Astrocyte (in vitro differentiated cells and primary cell): ENCODE measurements at regions not wholly inside any gene's neighbourhood (a gene's known extent, or its start where the extent isn't known, plus 50 kb on each side); places are given as distances from the start of the nearest gene placed in this dataset.
A peak's percentile ranks its signal among the peaks of the same experiment; 100 is the strongest.

Experiments
- DNase-seq: peaks from one replicate; pipeline ENCODE4 v3.0.0-alpha.2; 2010; ENCODE audit warnings: low read depth
- FAIRE-seq: peaks from 2 replicates; lab custom pipeline; 2011; peaks lifted over from hg19 to GRCh38; lab: Jason Lieb, UNC
- H2AFZ ChIP-seq: 2 replicates; pipeline ENCODE4 v1.6.0; 2012; ENCODE audit warnings: low read depth, low read length, inconsistent platforms
- H3K27ac ChIP-seq: 2 replicates; pipeline ENCODE4 v1.5.1; 2011; ENCODE audit warnings: low read depth, low read length, inconsistent platforms
- H3K27me3 ChIP-seq: 2 replicates; pipeline ENCODE4 v1.6.0; 2011; ENCODE audit warnings: low read length, inconsistent platforms; ENCODE audit not compliant: insufficient read depth
- H3K36me3 ChIP-seq: 2 replicates; pipeline ENCODE4 v1.5.1; 2011; ENCODE audit warnings: low read length, inconsistent platforms; ENCODE audit not compliant: insufficient read depth
- H3K4me1 ChIP-seq: 2 replicates; pipeline ENCODE4 v1.5.1; 2011; ENCODE audit warnings: low read length, inconsistent platforms; ENCODE audit not compliant: insufficient read depth
- H3K4me2 ChIP-seq: 2 replicates; pipeline ENCODE4 v1.6.0; 2012; ENCODE audit warnings: low read length, inconsistent platforms
- H3K4me3 ChIP-seq: 2 replicates; pipeline ENCODE4 v1.5.1; 2011; ENCODE audit warnings: low read depth, mild to moderate bottlenecking, low read length, inconsistent platforms; ENCODE audit not compliant: insufficient read depth
- H3K79me2 ChIP-seq: 2 replicates; pipeline ENCODE4 v1.6.0; 2012; ENCODE audit warnings: mild to moderate bottlenecking, low read length, inconsistent platforms; ENCODE audit not compliant: insufficient read depth
- H3K9ac ChIP-seq: 2 replicates; pipeline ENCODE4 v1.6.0; 2012; ENCODE audit warnings: mild to moderate bottlenecking, low read length, inconsistent platforms
- H3K9me3 ChIP-seq: 2 replicates; pipeline ENCODE4 v1.5.1; 2012; ENCODE audit warnings: low read depth, mild to moderate bottlenecking, low read length, inconsistent platforms; ENCODE audit not compliant: insufficient read depth
- H4K20me1 ChIP-seq: 2 replicates; pipeline ENCODE4 v1.6.0; 2012; ENCODE audit warnings: low read length, inconsistent platforms; ENCODE audit not compliant: insufficient read depth
- H3K27ac Mint-ChIP-seq: one replicate; pipeline ENCODE4 v1.8.0; 2021; ENCODE audit warnings: mild to moderate bottlenecking, mixed read lengths; ENCODE audit not compliant: unreplicated experiment
- H3K27me3 Mint-ChIP-seq: one replicate; pipeline ENCODE4 v1.8.0; 2021; ENCODE audit warnings: low read depth, mixed read lengths; ENCODE audit not compliant: unreplicated experiment
- H3K36me3 Mint-ChIP-seq: one replicate; pipeline ENCODE4 v1.8.0; 2021; ENCODE audit warnings: low read depth, mixed read lengths; ENCODE audit not compliant: unreplicated experiment
- H3K4me1 Mint-ChIP-seq: one replicate; pipeline ENCODE4 v1.8.0; 2021; ENCODE audit warnings: low read depth, mixed read lengths; ENCODE audit not compliant: unreplicated experiment
- H3K4me3 Mint-ChIP-seq: one replicate; pipeline ENCODE4 v1.8.0; 2021; ENCODE audit warnings: mild to moderate bottlenecking, moderate library complexity, mixed read lengths; ENCODE audit not compliant: unreplicated experiment
- H3K9me3 Mint-ChIP-seq: one replicate; pipeline ENCODE4 v1.8.0; 2021; ENCODE audit warnings: mild to moderate bottlenecking, mixed read lengths; ENCODE audit not compliant: unreplicated experiment
- CTCF ChIP-seq: IDR thresholded peaks from 2 replicates; pipeline ENCODE4 v1.5.1; 2011; ENCODE audit warnings: low read depth, mild to moderate bottlenecking, inconsistent platforms, low read length, moderate library complexity; ENCODE audit not compliant: insufficient read depth
- EZH2 ChIP-seq: IDR thresholded peaks from 2 replicates; pipeline ENCODE4 v1.6.1; 2012; ENCODE audit warnings: mild to moderate bottlenecking, low read length, inconsistent platforms; ENCODE audit not compliant: insufficient read depth

DNA sequence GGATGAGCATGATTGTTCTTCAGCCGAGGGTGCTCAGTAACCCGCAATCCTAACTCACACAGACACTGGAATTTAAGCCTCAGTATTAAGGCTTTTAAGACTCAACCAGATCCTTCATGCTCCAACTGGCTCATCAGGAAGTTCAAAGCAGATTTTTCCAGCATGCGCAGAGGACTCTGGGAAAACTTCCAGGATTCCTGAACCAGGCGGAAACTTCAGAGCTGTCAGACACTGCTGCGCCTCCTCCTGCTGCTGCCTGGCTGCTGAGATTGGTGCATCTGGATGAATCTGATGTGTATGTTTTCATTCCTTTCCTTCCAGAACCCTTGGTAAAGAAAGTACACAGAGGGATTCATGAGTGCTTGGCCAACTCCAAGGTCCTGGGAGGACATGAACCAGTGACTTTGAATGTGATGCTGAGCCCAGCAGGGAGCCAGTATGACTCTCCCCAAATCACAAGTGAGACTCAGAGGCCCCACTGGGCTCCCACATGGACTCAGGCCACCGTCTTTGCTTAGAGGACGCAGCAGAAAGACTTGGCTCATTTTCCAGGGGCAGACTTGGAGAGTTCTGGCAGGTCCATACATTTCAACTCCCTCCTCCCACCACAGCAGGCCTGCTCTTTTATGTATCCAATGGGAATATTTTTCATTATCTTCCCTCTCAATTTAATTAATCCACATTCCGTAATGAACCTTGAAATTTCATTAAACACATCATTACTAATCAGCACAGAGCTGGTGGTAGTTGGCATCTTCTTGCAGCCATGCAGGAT is 143.5 kb upstream of the HDAC4 start:
- Histone ChIP-seq H3K27me3 (no peaks in the 10 kb centered on the region), H3K9me3 (no peaks in the 10 kb centered on the region), H3K4me1 (no peaks in the 10 kb centered on the region), H3K27ac (no peak overlapping the region), H3K4me2 (no peak overlapping the region), H3K4me3 (no peak overlapping the region), H3K36me3 (no peaks in the 10 kb centered on the region), H4K20me1 (no peaks in the 10 kb centered on the region), H3K79me2 (no peaks in the 10 kb centered on the region), H2AFZ (no peak overlapping the region), H3K9ac (no peak overlapping the region)
- FAIRE-seq (no peak), DNase-seq (peak; percentile 7)
- TF ChIP-seq CTCF (no peak), EZH2 (no peak)
- H3K27me3 Mint-ChIP-seq, result peaks cover 54% of the 10 kb centered on the region
- no peak overlapping the region for H3K27ac Mint-ChIP-seq
- no peak overlapping the region for H3K4me3 Mint-ChIP-seq
- no peaks in the 10 kb centered on the region for H3K9me3 Mint-ChIP-seq
- H3K4me1 Mint-ChIP-seq, result no peaks in the 10 kb centered on the region
- H3K36me3 Mint-ChIP-seq, result no peaks in the 10 kb centered on the region

- Histone ChIP-seq H3K4me2 (no peak overlapping the region), H3K9me3 (no peaks in the 10 kb centered on the region), H3K4me1 (no peaks in the 10 kb centered on the region), H4K20me1 (no peaks in the 10 kb centered on the region), H3K36me3 (no peaks in the 10 kb centered on the region), H3K79me2 (no peaks in the 10 kb centered on the region), H3K27me3 (no peaks in the 10 kb centered on the region), H3K4me3 (no peak overlapping the region), H3K9ac (no peak overlapping the region), H3K27ac (no peak overlapping the region), H2AFZ (no peak overlapping the region)
- Mint-ChIP-seq H3K27me3 (peaks cover 53% of the 10 kb centered on the region), H3K4me3 (no peak overlapping the region), H3K27ac (no peak overlapping the region), H3K4me1 (no peaks in the 10 kb centered on the region), H3K36me3 (no peaks in the 10 kb centered on the region), H3K9me3 (peaks cover 2% of the 10 kb centered on the region)
- FAIRE-seq, result no peak
- DNase-seq, result no peak
- TF ChIP-seq CTCF (no peak), EZH2 (no peak)
Measured at GRCh38 chr2:239543702-239544101, 142.9 kb upstream of the HDAC4 start.

DNA sequence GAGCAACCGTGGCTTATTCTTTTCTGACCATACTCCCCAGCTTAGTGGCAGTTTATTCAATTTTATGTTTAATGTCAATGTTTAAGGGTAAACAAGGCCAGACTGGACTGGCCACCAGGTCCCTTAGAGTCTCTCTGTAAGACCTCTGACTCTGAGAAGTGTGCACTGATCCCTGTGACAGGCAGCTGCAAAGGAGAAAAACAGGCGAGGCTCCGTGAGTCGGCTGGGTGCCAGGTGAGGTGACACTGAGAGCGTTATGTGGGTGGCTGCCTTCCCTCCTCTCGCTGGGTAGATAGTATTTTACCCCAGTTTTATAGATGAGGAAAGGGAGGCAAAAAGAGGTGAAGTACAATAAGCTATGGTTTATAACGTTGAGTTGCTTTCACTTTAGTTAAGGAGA is 139.4 kb upstream of the HDAC4 start:
- no peak for FAIRE-seq
- H3K4me1 ChIP-seq, result no peaks in the 10 kb centered on the region

More for the DNA sequence above, 139.4 kb upstream of the HDAC4 start:
- no peaks in the 10 kb centered on the region for H3K79me2 ChIP-seq
- Mint-ChIP-seq H3K27me3 (peaks cover 54% of the 10 kb centered on the region), H3K4me1 (no peaks in the 10 kb centered on the region), H3K4me3 (no peak overlapping the region), H3K9me3 (peaks cover 3% of the 10 kb centered on the region), H3K27ac (no peak overlapping the region), H3K36me3 (no peaks in the 10 kb centered on the region)
- no peak overlapping the region for H3K4me2 ChIP-seq
- no peaks in the 10 kb centered on the region for H4K20me1 ChIP-seq
- H3K9ac ChIP-seq, result no peak overlapping the region
- H3K27ac ChIP-seq, result no peak overlapping the region
- TF ChIP-seq EZH2 (no peak), CTCF (no peak)
- H3K27me3 ChIP-seq, result no peaks in the 10 kb centered on the region
- no peak overlapping the region for H2AFZ ChIP-seq
- no peaks in the 10 kb centered on the region for H3K9me3 ChIP-seq
- no peak for DNase-seq
- H3K36me3 ChIP-seq, result no peaks in the 10 kb centered on the region
- H3K4me3 ChIP-seq, result no peak overlapping the region
